T-cell (primary cell): ENCODE measurements at regions not wholly inside any gene's neighbourhood (a gene's known extent, or its start where the extent isn't known, plus 50 kb on each side); places are given as distances from the start of the nearest gene placed in this dataset.
"Not testable (repeated sequence)": the region's sequence is repeated elsewhere in the genome, so short reads cannot be mapped to it uniquely, and the experiment has no call there.

Source experiments
- ATAC-seq, 4 experiments: fragments of 200-7000 bp in 3 of 4; fragments of 150-1000 bp in 1 of 4; cut with Tn5 transposase; replicated peaks in 1 of 4; 1 replicate in 3 of 4; 2 replicates in 1 of 4; pipeline ENCODE4 v1.10.0; 2021; ENCODE audit warnings: moderate library complexity in 3 of 4, mild to moderate bottlenecking in 2 of 4, moderate number of reproducible peaks in 1 of 4
- CTCF ChIA-PET, 2 donors: fragments of 300-600 bp; sonication (Branson Sonifier 250); formaldehyde crosslinking; loops; one replicate each; lab custom pipeline; 2022; ENCODE audit warnings: antibody characterized with exemption in 2 of 2; lab: Charles Lee
- POLR2A ChIA-PET, 2 donors: fragments of 300-600 bp; sonication (Branson Sonifier 250); formaldehyde crosslinking; loops; one replicate each; lab custom pipeline; 2022; ENCODE audit warnings: antibody characterized with exemption in 2 of 2; lab: Charles Lee
- DNase-seq, 35 experiments: peaks; one replicate each; pipeline versions ENCODE4 v3.0.0 to v3.0.0-alpha.2; 2013 to 2023
- H3K27ac ChIP-seq: one replicate; pipeline ENCODE4 v1.5.1; 2013; ENCODE audit warnings: low read length
- H3K27me3 ChIP-seq, 2 experiments: replicated peaks in 1 of 2; 1 replicate in 1 of 2; 2 replicates in 1 of 2; pipeline versions ENCODE4 v1.6.1 to v1.7.0; 2013; ENCODE audit warnings: low read length in 1 of 2, mixed read lengths in 1 of 2; ENCODE audit not compliant: control insufficient read depth in 2 of 2, insufficient read depth in 2 of 2; ENCODE audit errors: extremely low read depth in 1 of 2
- H3K36me3 ChIP-seq, 2 donors: 1 replicate in 1 of 2; 2 replicates in 1 of 2; pipeline versions ENCODE4 v1.6.1 to v1.7.0; 2013; ENCODE audit warnings: low read length in 1 of 2; ENCODE audit not compliant: control insufficient read depth in 2 of 2, insufficient read depth in 1 of 2; ENCODE audit errors: extremely low read depth in 1 of 2
- H3K4me1 ChIP-seq, 2 experiments: 1 replicate in 1 of 2; 2 replicates in 1 of 2; pipeline versions ENCODE4 v1.6.1 to v1.7.0; 2013; ENCODE audit warnings: low read length in 2 of 2, mixed read lengths in 1 of 2; ENCODE audit not compliant: insufficient read depth in 2 of 2, control insufficient read depth in 1 of 2; ENCODE audit errors: extremely low read depth in 1 of 2
- H3K4me3 ChIP-seq, 2 donors: 1 replicate in 1 of 2; 2 replicates in 1 of 2; pipeline versions ENCODE4 v1.5.1 to v1.7.0; 2013; ENCODE audit warnings: mild to moderate bottlenecking in 2 of 2, low read length in 1 of 2, moderate library complexity in 1 of 2; ENCODE audit not compliant: control insufficient read depth in 1 of 2; ENCODE audit errors: extremely low read depth in 1 of 2
- H3K9me3 ChIP-seq: 2 replicates; pipeline ENCODE4 v1.7.0; 2013
- H3K27ac Mint-ChIP-seq, 2 donors: one replicate each; pipeline ENCODE4 v1.8.0; 2020 to 2021; ENCODE audit warnings: mild to moderate bottlenecking in 2 of 2, mixed read lengths in 2 of 2
- H3K27me3 Mint-ChIP-seq, 2 donors: one replicate each; pipeline ENCODE4 v1.8.0; 2021 to 2022; ENCODE audit warnings: mixed read lengths in 2 of 2
- H3K36me3 Mint-ChIP-seq: one replicate; pipeline ENCODE4 v1.8.0; 2021; ENCODE audit warnings: mixed read lengths
- H3K4me1 Mint-ChIP-seq, 3 donors: one replicate each; pipeline ENCODE4 v1.8.0; 2020 to 2022; ENCODE audit warnings: mixed read lengths in 3 of 3, mild to moderate bottlenecking in 1 of 3
- H3K4me3 Mint-ChIP-seq, 3 donors: one replicate each; pipeline ENCODE4 v1.8.0; 2020 to 2022; ENCODE audit warnings: mild to moderate bottlenecking in 3 of 3, mixed read lengths in 3 of 3, moderate library complexity in 3 of 3
- H3K9me3 Mint-ChIP-seq, 3 donors: one replicate each; pipeline ENCODE4 v1.8.0; 2020 to 2022; ENCODE audit warnings: mixed read lengths in 3 of 3
- WGBS: methylation state at CpG from one replicate; pipeline ENCODE4 v1.1.5; 2013; ENCODE audit warnings: missing lambda C conversion rate; ENCODE audit not compliant: insufficient coverage; 5-methylcytosine and 5-hydroxymethylcytosine counted together

- H3K36me3 ChIP-seq, H3K27me3 Mint-ChIP-seq, H3K9me3 ChIP-seq, H3K4me1 ChIP-seq, ATAC-seq, H3K27me3 ChIP-seq, H3K27ac ChIP-seq, H3K4me1 Mint-ChIP-seq, H3K4me3 Mint-ChIP-seq, H3K27ac Mint-ChIP-seq, DNase-seq, POLR2A ChIA-PET, H3K36me3 Mint-ChIP-seq, H3K4me3 ChIP-seq, CTCF ChIA-PET: not testable (repeated sequence)
- H3K9me3 Mint-ChIP-seq: peaks cover 5 to 21% (median 7%) of the 10 kb centered on the region in 3 donors
- no CpG with 5 or more reads among the region's 4 CpGs for WGBS
These were observed 185.3 kb downstream of the TTC6 start for GRCh38 chr14:37780731-37781130.

- H3K9me3 ChIP-seq, H3K27ac ChIP-seq, H3K27me3 Mint-ChIP-seq, H3K9me3 Mint-ChIP-seq, POLR2A ChIA-PET, H3K4me1 ChIP-seq, DNase-seq, H3K4me3 ChIP-seq, H3K27ac Mint-ChIP-seq, H3K4me1 Mint-ChIP-seq, H3K27me3 ChIP-seq, H3K4me3 Mint-ChIP-seq, CTCF ChIA-PET, H3K36me3 ChIP-seq, H3K36me3 Mint-ChIP-seq, ATAC-seq: not testable (repeated sequence)
- 0% methylated on average over 1 of the region's 3 CpGs for WGBS
These were observed 188.9 kb downstream of the TTC6 start for GRCh38 chr14:37784203-37784826.

GRCh38 chr14:37784827-37785223 lies 189.4 kb downstream of the TTC6 start:
- ATAC-seq, POLR2A ChIA-PET, H3K27ac Mint-ChIP-seq: not testable (repeated sequence)

GRCh38 chr14:37785298-37785697 lies 189.9 kb downstream of the TTC6 start:
- H3K9me3 Mint-ChIP-seq, H3K36me3 ChIP-seq, H3K27ac Mint-ChIP-seq, POLR2A ChIA-PET, H3K27ac ChIP-seq, H3K4me3 Mint-ChIP-seq, ATAC-seq, DNase-seq, H3K27me3 Mint-ChIP-seq, H3K27me3 ChIP-seq, CTCF ChIA-PET, H3K9me3 ChIP-seq, H3K36me3 Mint-ChIP-seq, H3K4me1 Mint-ChIP-seq, H3K4me3 ChIP-seq, H3K4me1 ChIP-seq: not testable (repeated sequence)
- 89% methylated on average over 7 of the region's 9 CpGs for WGBS

More at GRCh38 chr14:37784827-37785223, 189.4 kb downstream of the TTC6 start:
- CTCF ChIA-PET, H3K27ac ChIP-seq, H3K4me1 Mint-ChIP-seq, H3K9me3 Mint-ChIP-seq, H3K27me3 Mint-ChIP-seq, DNase-seq, H3K4me3 Mint-ChIP-seq, H3K9me3 ChIP-seq, H3K36me3 Mint-ChIP-seq, H3K27me3 ChIP-seq, H3K36me3 ChIP-seq, H3K4me1 ChIP-seq, H3K4me3 ChIP-seq: not testable (repeated sequence)

- H3K9me3 ChIP-seq, H3K4me1 ChIP-seq, H3K27ac ChIP-seq, CTCF ChIA-PET, H3K36me3 ChIP-seq, H3K9me3 Mint-ChIP-seq, POLR2A ChIA-PET, H3K4me3 ChIP-seq, H3K27me3 ChIP-seq, H3K36me3 Mint-ChIP-seq, H3K4me1 Mint-ChIP-seq, DNase-seq, H3K27me3 Mint-ChIP-seq, H3K4me3 Mint-ChIP-seq, H3K27ac Mint-ChIP-seq, ATAC-seq: not testable (repeated sequence)
- WGBS: 82% methylated on average over 13 of the region's 14 CpGs
These were observed 190.7 kb downstream of the TTC6 start for GRCh38 chr14:37786114-37786625.

- DNase-seq: no peak
- H3K36me3 Mint-ChIP-seq: no peaks in the 10 kb centered on the region
- CTCF ChIA-PET: no interaction called here
- ATAC-seq: no peak
- no peak overlapping the region for H3K27ac Mint-ChIP-seq
- no peaks in the 10 kb centered on the region for H3K27me3 ChIP-seq
- H3K4me1 ChIP-seq: no peaks in the 10 kb centered on the region
- no peaks in the 10 kb centered on the region for H3K27me3 Mint-ChIP-seq
- no peak overlapping the region for H3K4me3 Mint-ChIP-seq
- H3K9me3 ChIP-seq: no peaks in the 10 kb centered on the region
- POLR2A ChIA-PET: no interaction called here
- no peaks in the 10 kb centered on the region for H3K36me3 ChIP-seq
- no peaks in the 10 kb centered on the region for H3K4me1 Mint-ChIP-seq
- H3K9me3 Mint-ChIP-seq: peaks cover 4 to 5% (median 4%) of the 10 kb centered on the region in 3 donors
- no peak overlapping the region for H3K27ac ChIP-seq
- no peak overlapping the region for H3K4me3 ChIP-seq
These were observed 192.6 kb downstream of the TTC6 start for GRCh38 chr14:37787879-37788494.
